Nephron progenitor cell (in vitro differentiated cells): ENCODE measurements at regions not wholly inside any gene's neighbourhood (a gene's known extent, or its start where the extent isn't known, plus 50 kb on each side); places are given as distances from the start of the nearest gene placed in this dataset.

Experiments used
- DNase-seq: peaks from one replicate; pipeline ENCODE4 v3.0.0; 2021
- H3K27ac Mint-ChIP-seq: 2 replicates; pipeline ENCODE4 v1.8.0; 2021; ENCODE audit warnings: mild to moderate bottlenecking, moderate library complexity, mixed read lengths
- H3K27me3 Mint-ChIP-seq: 2 replicates; pipeline ENCODE4 v1.8.0; 2021; ENCODE audit warnings: mild to moderate bottlenecking, low read depth, mixed read lengths; ENCODE audit not compliant: poor library complexity
- H3K36me3 Mint-ChIP-seq: 2 replicates; pipeline ENCODE4 v1.8.0; 2021; ENCODE audit warnings: low read depth, mixed read lengths
- H3K4me1 Mint-ChIP-seq: 2 replicates; pipeline ENCODE4 v1.8.0; 2021; ENCODE audit warnings: mixed read lengths
- H3K4me3 Mint-ChIP-seq: 2 replicates; pipeline ENCODE4 v1.8.0; 2021; ENCODE audit warnings: mild to moderate bottlenecking, moderate library complexity, mixed read lengths
- H3K9me3 Mint-ChIP-seq: 2 replicates; pipeline ENCODE4 v1.8.0; 2021; ENCODE audit warnings: mild to moderate bottlenecking, moderate library complexity, mixed read lengths
- TF ChIP-seq, protein P1 (sequence below): fragments of 200-600 bp; sonication (generic); IDR thresholded peaks from 2 replicates; pipeline ENCODE4 v1.5.0; 2021; ENCODE audit warnings: antibody characterized with exemption

DNA sequence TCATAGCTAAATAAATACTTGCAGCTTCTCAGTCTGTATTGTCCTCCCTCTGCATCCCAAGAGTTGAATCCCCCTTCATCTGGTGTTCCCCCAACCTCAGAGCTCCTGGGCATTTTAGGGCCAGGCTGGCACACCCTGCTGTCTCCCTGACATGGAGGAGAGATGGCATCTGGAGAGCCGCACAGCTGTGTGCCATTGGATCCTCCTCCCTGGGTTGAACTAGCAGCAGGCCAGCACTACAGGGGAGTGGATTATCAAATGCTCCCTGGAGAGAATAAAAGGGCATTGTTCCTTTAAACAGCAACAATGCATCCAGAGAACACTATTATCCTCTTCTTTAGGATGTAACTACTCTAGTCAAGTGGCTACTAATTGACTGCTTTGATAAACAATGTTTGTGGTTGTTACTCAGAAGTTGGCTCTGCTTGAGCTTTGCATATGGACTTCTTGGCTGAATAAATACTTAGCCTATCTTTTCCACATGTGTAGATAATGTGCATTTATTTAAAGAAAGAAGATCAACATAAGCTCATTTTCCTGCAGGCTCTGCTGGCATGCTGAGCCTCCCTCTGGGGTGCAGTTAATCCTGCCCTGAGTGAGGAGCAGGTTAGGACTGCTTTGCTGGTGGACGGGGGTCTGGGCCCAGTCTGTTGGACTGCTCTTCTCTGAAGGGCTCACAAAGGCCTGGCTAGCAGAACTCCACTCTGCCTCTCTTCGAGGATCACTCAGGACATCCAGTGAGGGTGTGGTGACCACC, 897.2 kb downstream of the TBC1D22A start:
- no peaks in the 10 kb centered on the region for H3K36me3 Mint-ChIP-seq
- H3K27ac Mint-ChIP-seq: no peak overlapping the region
- no peaks in the 10 kb centered on the region for H3K4me1 Mint-ChIP-seq
- peaks cover 34% of the 10 kb centered on the region for H3K9me3 Mint-ChIP-seq
- TF ChIP-seq, protein P1, sequence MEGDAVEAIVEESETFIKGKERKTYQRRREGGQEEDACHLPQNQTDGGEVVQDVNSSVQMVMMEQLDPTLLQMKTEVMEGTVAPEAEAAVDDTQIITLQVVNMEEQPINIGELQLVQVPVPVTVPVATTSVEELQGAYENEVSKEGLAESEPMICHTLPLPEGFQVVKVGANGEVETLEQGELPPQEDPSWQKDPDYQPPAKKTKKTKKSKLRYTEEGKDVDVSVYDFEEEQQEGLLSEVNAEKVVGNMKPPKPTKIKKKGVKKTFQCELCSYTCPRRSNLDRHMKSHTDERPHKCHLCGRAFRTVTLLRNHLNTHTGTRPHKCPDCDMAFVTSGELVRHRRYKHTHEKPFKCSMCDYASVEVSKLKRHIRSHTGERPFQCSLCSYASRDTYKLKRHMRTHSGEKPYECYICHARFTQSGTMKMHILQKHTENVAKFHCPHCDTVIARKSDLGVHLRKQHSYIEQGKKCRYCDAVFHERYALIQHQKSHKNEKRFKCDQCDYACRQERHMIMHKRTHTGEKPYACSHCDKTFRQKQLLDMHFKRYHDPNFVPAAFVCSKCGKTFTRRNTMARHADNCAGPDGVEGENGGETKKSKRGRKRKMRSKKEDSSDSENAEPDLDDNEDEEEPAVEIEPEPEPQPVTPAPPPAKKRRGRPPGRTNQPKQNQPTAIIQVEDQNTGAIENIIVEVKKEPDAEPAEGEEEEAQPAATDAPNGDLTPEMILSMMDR: no peak
- no peak for DNase-seq
- no peak overlapping the region for H3K4me3 Mint-ChIP-seq
- H3K27me3 Mint-ChIP-seq: peaks cover 16% of the 10 kb centered on the region

DNA sequence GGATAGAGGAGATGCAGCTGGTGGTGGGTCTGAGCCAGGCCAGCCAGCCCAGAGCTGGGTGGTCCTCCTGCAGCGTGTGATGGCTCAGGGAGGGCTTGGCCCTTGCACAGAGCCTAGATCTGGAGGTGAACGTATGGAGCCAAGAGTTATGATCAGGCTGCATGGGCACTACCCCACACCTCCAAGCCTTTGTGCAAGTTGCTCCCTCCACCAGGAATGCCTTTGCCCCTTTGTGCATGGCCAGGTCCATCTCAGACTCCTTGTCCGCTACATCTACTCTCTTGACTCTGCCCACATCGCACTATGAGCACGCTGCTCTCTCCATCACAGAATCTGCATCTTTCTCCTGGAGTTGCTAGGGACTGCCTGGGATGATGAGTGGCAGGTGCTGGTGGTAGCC, 895.7 kb downstream of the TBC1D22A start:
- peaks cover 22% of the 10 kb centered on the region for H3K9me3 Mint-ChIP-seq
- TF ChIP-seq, protein P1: no peak
- no peak overlapping the region for H3K4me3 Mint-ChIP-seq
- DNase-seq: no peak
- peaks cover 8% of the 10 kb centered on the region for H3K27me3 Mint-ChIP-seq
- H3K36me3 Mint-ChIP-seq: no peaks in the 10 kb centered on the region
- H3K27ac Mint-ChIP-seq: no peak overlapping the region
- no peaks in the 10 kb centered on the region for H3K4me1 Mint-ChIP-seq

DNA sequence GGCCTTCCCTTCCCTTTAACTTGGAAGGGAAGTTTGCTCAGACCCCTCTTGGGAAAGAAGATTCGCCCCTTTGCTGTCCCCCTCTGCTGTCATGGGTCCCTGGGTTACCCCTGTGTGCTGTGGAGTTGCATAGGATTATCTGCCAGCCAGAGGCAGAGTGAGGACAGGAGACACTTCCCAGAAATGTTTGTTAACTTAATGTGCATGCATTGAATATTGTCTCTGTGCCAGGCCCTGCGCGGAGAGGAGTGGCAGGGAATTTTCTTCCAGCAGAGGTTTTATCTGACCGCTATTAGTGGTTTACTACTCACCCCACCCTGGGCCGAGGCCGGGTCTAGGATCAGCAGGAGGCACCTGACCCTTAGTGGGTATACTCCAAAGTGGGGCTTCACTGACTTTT, 894.8 kb downstream of the TBC1D22A start:
- H3K4me1 Mint-ChIP-seq: no peaks in the 10 kb centered on the region
- H3K4me3 Mint-ChIP-seq: no peak overlapping the region
- DNase-seq: no peak
- TF ChIP-seq, protein P1: no peak
- no peaks in the 10 kb centered on the region for H3K36me3 Mint-ChIP-seq
- peaks cover 8% of the 10 kb centered on the region for H3K27me3 Mint-ChIP-seq
- peaks cover 14% of the 10 kb centered on the region for H3K9me3 Mint-ChIP-seq
- H3K27ac Mint-ChIP-seq: no peak overlapping the region

DNA sequence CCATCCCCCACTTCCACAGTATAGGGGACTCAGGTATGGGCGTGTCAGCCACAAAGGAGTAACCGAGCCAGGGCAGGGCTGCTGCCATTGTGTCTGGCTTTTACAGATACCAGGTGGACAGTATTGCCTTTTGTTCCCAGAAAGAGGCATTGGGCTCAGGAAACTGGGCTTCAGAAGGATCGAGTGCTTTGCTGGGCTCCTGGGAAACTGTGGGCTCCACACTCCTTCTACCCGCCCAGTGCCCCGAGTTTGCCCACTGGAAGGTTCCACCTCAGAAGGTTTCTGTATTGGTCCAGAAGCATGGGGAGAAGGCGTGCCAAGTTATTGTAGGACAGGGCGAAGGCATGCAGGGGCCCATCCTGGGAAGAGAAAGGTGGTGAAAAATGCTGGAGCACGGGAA, 894.4 kb downstream of the TBC1D22A start:
- Mint-ChIP-seq H3K27me3 (peaks cover 8% of the 10 kb centered on the region), H3K4me1 (no peaks in the 10 kb centered on the region), H3K4me3 (no peak overlapping the region), H3K27ac (no peak overlapping the region), H3K9me3 (peaks cover 14% of the 10 kb centered on the region), H3K36me3 (no peaks in the 10 kb centered on the region)
- TF ChIP-seq, protein P1: no peak
- DNase-seq: no peak

DNA sequence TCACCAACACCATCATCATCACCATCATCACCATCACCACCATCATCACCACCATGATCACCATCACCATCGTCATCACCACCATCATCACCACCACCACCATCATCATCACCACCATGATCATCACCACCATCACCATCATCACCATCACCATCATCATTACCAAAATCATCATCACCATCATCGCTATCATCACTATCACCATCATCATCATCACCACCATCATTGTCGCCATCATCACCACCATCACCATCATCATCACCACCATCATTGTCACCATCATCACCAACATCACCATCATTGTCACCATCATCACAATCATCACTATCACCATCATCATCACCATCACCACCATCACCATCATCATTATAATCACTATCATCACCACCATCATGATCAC, 893.5 kb downstream of the TBC1D22A start:
- H3K9me3 Mint-ChIP-seq: peaks cover 14% of the 10 kb centered on the region
- TF ChIP-seq, protein P1: no peak
- no peaks in the 10 kb centered on the region for H3K36me3 Mint-ChIP-seq
- DNase-seq: no peak
- peaks cover 8% of the 10 kb centered on the region for H3K27me3 Mint-ChIP-seq
- no peak overlapping the region for H3K27ac Mint-ChIP-seq
- no peaks in the 10 kb centered on the region for H3K4me1 Mint-ChIP-seq
- H3K4me3 Mint-ChIP-seq: no peak overlapping the region

DNA sequence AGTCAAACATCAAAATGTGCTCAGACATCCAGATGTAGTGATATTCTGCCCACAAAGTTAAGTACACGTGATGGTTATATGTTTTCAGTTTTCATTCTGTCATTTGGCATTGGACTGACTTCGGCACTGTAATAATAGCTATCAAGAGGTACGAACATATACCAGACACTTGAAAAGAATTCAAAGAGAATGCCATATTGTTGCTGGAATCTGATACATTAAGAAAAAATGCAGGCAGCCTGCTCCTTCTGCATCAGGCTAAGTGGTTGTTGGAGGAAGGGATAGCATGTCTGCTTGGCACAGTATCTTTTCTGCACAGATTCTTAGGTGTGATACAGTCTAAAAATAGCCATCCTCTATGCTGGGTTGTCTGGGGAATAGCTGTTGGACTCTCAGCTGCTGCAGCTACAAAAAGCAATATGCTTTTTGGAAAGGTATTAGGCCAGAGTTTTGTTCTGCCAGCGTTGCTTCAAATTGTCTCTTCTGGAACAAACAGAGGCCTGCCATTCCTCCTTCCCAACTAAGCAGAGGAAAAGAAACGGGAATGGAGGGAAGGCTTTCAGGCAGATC, 892.6 kb downstream of the TBC1D22A start:
- no peaks in the 10 kb centered on the region for H3K36me3 Mint-ChIP-seq
- TF ChIP-seq, protein P1: no peak
- DNase-seq: no peak
- H3K4me1 Mint-ChIP-seq: no peaks in the 10 kb centered on the region
- H3K27me3 Mint-ChIP-seq: peaks cover 3% of the 10 kb centered on the region
- peaks cover 8% of the 10 kb centered on the region for H3K9me3 Mint-ChIP-seq
- no peak overlapping the region for H3K27ac Mint-ChIP-seq
- H3K4me3 Mint-ChIP-seq: no peak overlapping the region
